GM11168 (cell line): ENCODE measurements at regions not wholly inside any gene's neighbourhood (a gene's known extent, or its start where the extent isn't known, plus 50 kb on each side); places are given as distances from the start of the nearest gene placed in this dataset.
"Not testable (repeated sequence)": the region's sequence is repeated elsewhere in the genome, so short reads cannot be mapped to it uniquely, and the experiment has no call there.

Experiments
- in situ Hi-C: fragments of 300-500 bp; cut with MboI; formaldehyde crosslinking; loops from one replicate; pipeline ENCODE4 v1.12.0; 2022; ENCODE audit warnings: low sequenced_read_pairs; ENCODE audit not compliant: unreplicated experiment

GRCh38 chr11:100409267-100409666, 277.8 kb upstream of the ARHGAP42 start:
- in situ Hi-C loops: not testable (repeated sequence)

- in situ Hi-C loops: no loop called here
Measured at GRCh38 chr11:100419518-100419917, 267.6 kb upstream of the ARHGAP42 start.

DNA sequence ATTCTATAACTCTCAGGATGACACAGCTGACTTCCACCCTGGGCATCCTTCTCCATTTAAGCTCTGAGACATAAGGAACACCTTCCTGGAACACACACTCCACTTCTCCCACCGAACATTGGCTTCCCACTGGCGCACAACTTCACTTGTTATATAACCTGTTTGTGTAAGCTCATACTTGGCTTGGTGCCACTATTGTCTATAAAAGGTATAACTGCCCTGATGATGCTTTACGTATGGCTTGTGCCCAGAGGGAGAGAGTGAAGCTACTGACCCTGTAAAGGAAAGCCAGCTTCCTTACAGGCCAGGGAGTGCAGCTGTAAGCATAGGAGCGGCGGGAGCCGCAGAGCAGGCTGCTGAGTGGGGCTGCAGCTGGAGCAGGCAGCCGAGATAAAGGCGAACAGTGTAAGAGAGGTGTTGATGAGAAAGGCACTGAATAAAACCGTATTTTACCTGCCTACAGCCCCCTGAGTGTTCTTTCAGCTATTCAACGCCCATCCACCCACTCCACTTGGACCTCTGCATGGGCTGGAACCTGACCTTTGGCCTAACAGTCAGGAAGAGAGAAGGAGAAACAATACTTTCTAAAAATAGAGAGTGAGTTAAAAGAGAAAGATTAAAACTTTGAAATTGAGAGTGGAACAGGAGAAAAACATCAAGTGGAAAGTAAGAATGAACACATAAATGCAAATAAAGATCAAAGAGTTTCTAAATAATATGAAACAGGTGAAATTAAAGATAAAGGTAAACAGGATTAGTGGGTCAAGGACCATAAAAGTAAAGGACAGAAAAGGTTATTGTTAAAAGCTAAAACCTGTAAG, 252.1 kb upstream of the ARHGAP42 start:
- in situ Hi-C loops: no loop called here

DNA sequence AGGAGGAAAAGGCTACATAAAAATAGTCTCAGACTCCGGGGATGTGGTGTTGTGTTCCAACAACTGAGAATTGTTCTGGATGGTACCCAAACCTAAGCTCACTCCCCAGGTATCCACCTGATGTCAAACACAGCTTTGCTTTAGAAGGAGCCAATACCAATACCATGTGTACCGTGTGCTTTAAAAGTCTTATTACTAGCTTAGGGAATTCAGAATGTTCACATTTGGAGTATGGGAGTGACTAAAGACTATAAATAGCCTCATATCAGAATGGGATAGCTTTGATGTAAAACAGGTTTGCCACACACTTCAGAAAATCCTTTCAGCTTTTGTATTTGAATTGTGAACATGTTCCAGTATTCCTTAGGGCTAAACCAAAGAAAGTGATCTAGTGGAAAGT, 248.7 kb upstream of the ARHGAP42 start:
- in situ Hi-C loops: no loop called here

- in situ Hi-C loops: no loop called here
Measured at GRCh38 chr11:100441086-100441485, 246.0 kb upstream of the ARHGAP42 start.

GRCh38 chr11:100442017-100442416, 245.1 kb upstream of the ARHGAP42 start:
- in situ Hi-C loops: no loop called here

GRCh38 chr11:100445231-100445735, 241.8 kb upstream of the ARHGAP42 start:
- in situ Hi-C loops: no loop called here

DNA sequence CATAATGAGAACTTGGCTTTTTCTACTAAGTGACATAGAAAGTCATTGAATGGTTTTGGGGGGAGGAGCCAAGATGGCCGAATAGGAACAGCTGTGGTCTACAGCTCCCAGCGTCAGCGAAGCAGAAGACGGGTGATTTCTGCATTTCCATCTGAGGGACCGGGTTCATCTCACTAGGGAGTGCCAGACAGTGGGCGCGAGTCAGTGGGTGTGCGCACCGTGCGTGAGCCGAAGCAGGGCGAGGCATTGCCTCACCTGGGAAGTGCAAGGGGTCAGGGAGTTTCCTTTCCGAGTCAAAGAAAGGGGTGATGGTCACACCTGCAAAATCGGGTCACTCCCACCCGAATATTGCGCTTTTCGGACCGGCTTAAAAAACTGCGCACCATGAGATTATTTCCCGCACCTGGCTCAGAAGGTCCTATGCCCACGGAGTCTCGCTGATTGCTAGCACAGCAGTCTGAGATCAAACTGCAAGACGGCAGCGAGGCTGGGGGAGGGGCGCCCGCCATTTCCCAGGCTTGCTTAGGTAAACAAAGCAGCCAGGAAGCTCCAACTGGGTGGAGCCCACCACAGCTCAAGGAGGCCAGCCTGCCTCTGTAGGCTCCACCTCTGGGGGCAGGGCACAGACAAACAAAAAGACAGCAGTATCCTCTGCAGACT, 235.2 kb upstream of the ARHGAP42 start:
- in situ Hi-C loops: not testable (repeated sequence)

GRCh38 chr11:100459811-100460210, 227.3 kb upstream of the ARHGAP42 start:
- in situ Hi-C loops: no loop called here

DNA sequence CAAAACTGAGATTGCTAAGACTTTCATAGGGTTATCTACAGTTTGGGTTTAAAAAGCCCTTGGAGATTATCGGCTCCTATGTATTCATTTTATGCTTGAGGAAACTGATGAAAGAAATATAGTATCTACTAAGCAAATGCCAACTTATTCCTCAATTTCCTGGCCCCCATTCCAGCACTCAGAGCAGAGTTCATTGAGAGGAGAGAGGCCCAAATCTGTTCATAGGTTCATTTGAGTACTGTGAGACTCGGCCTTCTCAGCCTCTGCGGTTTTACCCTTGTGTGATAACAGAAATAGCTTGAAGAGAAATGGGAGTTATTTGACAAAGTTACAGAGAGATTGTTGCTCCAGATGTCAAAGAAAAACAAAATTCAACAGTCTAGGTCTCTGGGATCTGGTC, 226.7 kb upstream of the ARHGAP42 start:
- in situ Hi-C loops: no loop called here

- in situ Hi-C loops: no loop called here
Measured at GRCh38 chr11:100467821-100468508, 219.1 kb upstream of the ARHGAP42 start.

DNA sequence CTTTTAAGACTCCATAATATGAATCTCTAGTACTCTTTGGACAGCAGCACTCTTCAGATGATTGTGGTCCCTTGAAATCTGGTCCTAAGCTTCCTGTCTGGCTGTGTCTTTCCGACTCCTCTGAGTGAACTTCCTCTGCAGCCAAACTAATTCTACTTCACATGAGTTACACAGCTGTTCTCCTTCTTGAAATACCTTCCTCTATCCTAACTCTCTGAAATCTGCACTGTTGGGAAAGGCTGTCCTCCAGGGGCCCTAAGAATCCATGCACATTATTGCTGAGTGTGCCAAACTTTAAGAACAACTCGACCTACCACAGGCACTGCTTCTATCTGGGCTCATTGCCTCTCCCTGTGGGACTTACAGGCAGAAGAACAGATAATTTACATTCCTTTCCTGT, 217.3 kb upstream of the ARHGAP42 start:
- in situ Hi-C loops: no loop called here

DNA sequence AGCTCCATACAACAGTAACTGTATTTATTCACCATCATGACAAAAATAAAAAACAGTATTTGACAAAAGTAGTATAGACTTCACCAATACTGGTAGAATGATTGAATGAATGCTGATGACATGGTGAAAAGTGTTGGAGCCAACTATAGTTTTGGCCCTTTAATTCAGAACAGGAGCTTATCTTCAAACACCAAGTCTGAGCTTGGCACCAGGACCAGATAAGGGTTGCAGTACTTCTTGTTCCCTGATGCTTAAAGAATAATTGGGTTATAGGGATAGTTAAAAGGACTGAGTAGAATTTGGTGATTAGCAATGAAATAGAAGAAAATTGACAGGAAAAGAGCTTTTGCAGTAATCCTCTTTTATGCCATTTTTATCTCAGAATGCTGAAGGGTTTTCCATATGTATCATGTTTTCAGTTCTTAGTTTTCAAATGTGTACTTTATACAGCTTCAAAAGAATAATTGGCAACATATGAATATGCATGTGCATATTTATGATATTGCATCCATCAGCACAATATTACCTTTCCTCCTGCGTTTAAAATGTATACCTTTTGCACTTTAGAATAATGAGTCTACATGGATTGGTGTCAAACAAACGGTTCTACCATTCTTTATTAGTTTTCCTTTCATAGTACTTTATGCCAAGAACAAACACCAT, 214.2 kb upstream of the ARHGAP42 start:
- in situ Hi-C loops: no loop called here

DNA sequence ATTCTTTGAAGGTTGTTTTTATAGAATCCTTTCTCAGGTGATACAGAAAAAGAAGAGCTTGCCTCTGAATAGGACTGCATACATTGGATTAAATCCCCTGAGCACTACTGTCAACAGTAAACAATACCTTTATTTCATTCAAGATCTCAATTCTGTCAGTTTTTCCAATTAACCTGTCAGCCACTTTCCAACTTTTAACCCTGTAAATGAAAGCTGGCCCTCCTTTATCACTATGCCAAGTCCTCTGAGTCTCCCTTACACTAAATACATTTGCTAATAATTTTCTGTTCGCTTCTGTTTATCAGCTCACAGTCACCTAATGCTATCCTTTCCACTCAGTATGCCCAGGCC, 213.7 kb upstream of the ARHGAP42 start:
- in situ Hi-C loops: no loop called here

DNA sequence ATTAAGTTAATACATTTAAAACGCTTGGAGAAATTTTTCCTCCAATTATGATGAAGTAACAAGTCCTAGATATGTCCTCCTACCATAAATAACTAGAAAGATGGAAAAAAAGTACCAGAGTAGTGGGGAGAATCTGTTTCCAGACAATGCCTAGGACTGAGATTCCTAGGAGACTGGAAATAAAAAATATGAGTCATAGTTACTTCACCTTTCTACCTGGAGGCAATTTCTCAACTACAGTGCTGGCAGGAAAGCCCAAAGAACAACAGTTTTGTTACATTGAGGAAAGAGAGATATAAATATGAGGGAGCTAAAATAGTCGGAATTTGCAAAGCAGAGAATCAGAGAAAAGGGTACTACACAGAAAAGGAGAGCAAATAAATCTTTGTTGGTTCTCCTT, 202.1 kb upstream of the ARHGAP42 start:
- in situ Hi-C loops: no loop called here

- in situ Hi-C loops: no loop called here
Measured at GRCh38 chr11:100498780-100499179, 188.3 kb upstream of the ARHGAP42 start.

DNA sequence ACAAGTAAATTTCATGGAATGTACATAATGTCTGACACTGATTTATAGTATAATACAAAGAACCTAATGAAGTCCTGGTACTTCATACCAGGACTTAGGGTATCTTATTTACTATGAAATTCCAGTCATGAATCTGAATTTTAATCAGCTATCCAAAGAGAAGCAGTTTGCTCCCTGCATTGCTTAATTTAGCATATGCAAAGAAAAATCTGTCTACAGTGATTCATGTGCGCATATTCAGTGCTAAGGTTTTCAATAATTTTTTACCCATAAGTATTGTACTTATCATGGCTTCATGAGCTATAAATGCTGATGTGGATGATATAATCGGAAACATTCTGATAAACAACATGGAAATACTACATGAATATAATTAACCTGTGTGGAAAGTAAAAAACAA, 185.6 kb upstream of the ARHGAP42 start:
- in situ Hi-C loops: no loop called here

DNA sequence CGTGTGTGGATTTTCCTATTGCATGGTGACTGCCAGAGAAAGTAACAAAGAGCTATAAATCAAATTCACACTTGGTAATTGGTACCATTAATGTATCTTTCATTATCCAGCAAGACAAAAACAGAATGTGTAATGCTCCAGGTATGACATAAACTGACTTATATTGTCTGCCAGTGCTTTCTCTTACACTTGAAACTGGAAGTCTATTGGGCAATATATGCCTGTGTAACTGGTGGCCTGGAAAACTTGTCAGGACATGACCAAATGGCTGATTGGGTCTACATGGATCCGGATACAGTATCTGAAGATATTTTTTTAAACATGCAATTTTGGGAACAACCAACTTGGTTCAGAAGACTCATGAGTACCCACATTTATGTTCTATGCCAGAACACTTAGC, 174.6 kb upstream of the ARHGAP42 start:
- in situ Hi-C loops: no loop called here

- in situ Hi-C loops: no loop called here
Measured at GRCh38 chr11:100515087-100515486, 172.0 kb upstream of the ARHGAP42 start.

GRCh38 chr11:100525197-100525596, 161.9 kb upstream of the ARHGAP42 start:
- in situ Hi-C loops: no loop called here

DNA sequence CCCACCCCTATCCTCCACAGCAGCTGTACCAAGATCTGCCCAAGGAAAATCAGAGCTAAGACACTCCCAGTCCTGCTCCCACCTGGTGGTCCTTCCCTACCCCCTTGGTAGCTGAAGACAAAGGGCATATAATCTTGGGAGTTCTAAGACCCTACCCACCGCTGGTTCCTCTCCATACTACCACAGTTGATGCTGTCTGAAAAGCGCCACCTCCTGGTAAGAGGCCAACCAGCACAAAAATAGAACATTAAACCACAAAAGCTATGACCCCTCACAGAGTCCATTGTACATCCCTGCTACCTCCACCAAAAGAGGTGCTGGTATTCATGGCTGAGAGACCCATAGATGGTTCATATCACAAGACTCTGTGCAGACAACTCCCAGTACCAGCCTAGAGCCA, 161.5 kb upstream of the ARHGAP42 start:
- in situ Hi-C loops: no loop called here
